ENCODE measurements at regions not wholly inside any gene's neighbourhood (a gene's known extent, or its start where the extent isn't known, plus 50 kb on each side); places are given as distances from the start of the nearest gene placed in this dataset.

DNA sequence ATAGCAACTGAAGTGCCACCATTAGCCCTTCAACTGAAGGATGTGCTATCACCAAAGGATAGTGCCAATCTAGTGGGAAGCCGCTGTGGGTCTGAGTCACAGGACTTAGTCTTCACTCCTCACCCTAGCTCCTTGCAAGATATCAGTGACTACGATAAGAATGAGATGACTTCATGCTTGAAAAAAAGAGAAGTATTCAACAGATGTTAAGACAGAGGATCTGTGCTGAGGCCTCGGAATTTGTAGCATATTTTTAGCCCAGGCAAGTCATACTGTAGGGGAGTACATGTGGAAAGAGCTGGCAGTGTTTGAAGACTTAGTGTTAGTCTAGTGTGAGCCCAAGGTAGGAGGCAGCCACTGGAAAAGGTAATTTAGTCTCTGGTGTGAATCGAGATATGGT, 270.7 kb upstream of the LRTM1 start:
- TF ChIP-seq, protein P1, sequence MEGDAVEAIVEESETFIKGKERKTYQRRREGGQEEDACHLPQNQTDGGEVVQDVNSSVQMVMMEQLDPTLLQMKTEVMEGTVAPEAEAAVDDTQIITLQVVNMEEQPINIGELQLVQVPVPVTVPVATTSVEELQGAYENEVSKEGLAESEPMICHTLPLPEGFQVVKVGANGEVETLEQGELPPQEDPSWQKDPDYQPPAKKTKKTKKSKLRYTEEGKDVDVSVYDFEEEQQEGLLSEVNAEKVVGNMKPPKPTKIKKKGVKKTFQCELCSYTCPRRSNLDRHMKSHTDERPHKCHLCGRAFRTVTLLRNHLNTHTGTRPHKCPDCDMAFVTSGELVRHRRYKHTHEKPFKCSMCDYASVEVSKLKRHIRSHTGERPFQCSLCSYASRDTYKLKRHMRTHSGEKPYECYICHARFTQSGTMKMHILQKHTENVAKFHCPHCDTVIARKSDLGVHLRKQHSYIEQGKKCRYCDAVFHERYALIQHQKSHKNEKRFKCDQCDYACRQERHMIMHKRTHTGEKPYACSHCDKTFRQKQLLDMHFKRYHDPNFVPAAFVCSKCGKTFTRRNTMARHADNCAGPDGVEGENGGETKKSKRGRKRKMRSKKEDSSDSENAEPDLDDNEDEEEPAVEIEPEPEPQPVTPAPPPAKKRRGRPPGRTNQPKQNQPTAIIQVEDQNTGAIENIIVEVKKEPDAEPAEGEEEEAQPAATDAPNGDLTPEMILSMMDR (IDR thresholded peaks at IDR 0.05; ENCODE audit: borderline replicate concordance, extremely low read depth, low read length, poor library complexity, severe bottlenecking): no peak
- no peak for TF ChIP-seq EZH2 (IDR thresholded peaks at IDR 0.05; ENCODE audit: borderline replicate concordance, low read depth, low read length, severe bottlenecking)

All from DND-41 (cell line).